Activated CD4-positive, alpha-beta memory T cell treated with anti-CD3 and anti-CD28 coated beads, Interleukin-2, amount 10 ng/mL, durations not matched to agents 7 days and 5 days (primary cell): ENCODE measurements at regions not wholly inside any gene's neighbourhood (a gene's known extent, or its start where the extent isn't known, plus 50 kb on each side); places are given as distances from the start of the nearest gene placed in this dataset.
"Not testable (repeated sequence)": the region's sequence is repeated elsewhere in the genome, so short reads cannot be mapped to it uniquely, and the experiment has no call there.

Experiments used
- CTCF ChIA-PET: fragments of 350-600 bp; sonication (Branson Sonifier 250); formaldehyde crosslinking; loops from one replicate; lab custom pipeline; 2021; ENCODE audit warnings: antibody characterized with exemption, inconsistent platforms; lab: Charles Lee
- POLR2A ChIA-PET: fragments of 350-600 bp; sonication (Branson Sonifier 250); formaldehyde crosslinking; loops from one replicate; lab custom pipeline; 2021; ENCODE audit warnings: antibody characterized with exemption; lab: Charles Lee
- DNase-seq: peaks from one replicate; pipeline ENCODE4 v3.0.0-alpha.2; 2020
- H3K27ac Mint-ChIP-seq: one replicate; pipeline ENCODE4 v1.8.0; 2021; ENCODE audit warnings: mild to moderate bottlenecking, mixed read lengths
- H3K27me3 Mint-ChIP-seq: one replicate; pipeline ENCODE4 v1.8.0; 2021; ENCODE audit warnings: mixed read lengths
- H3K36me3 Mint-ChIP-seq: one replicate; pipeline ENCODE4 v1.8.0; 2021; ENCODE audit warnings: low read depth, mixed read lengths
- H3K4me1 Mint-ChIP-seq: one replicate; pipeline ENCODE4 v1.8.0; 2021; ENCODE audit warnings: mixed read lengths
- H3K4me3 Mint-ChIP-seq: one replicate; pipeline ENCODE4 v1.8.0; 2021; ENCODE audit warnings: mild to moderate bottlenecking, mixed read lengths
- H3K9me3 Mint-ChIP-seq: one replicate; pipeline ENCODE4 v1.8.0; 2021; ENCODE audit warnings: mixed read lengths

DNA sequence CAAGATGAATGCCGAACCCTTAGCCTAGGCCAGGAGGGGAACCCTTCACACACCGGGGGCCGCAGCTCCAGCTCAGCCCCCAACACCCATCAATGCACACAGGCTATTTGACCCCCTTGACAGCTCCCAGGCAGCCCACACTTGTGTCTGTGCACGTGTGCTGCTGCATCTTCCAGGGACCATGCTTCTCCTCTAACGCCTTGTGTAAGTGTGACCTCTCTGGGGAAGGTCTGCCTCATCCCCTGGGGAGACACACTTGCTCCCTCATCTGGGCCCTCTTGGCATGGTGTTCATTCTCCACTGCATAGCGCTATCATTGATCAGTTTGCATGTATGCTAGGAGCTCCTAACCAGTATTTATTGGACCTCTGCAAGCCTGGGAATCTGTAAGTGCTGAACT, 120.0 kb upstream of the FHL2 start:
- ChIA-PET POLR2A (no interaction called here), CTCF (interaction anchor here (1.5 to 4.8 kb wide), 2 partner anchors 26 to 151 kb away, joined by 5 to 41 read pairs; no protein-coding TSS in a partner anchor)
- no peaks in the 10 kb centered on the region for H3K4me1 Mint-ChIP-seq
- no peak overlapping the region for H3K27ac Mint-ChIP-seq
- DNase-seq: no peak
- peaks cover 15% of the 10 kb centered on the region for H3K27me3 Mint-ChIP-seq
- H3K9me3 Mint-ChIP-seq: no peaks in the 10 kb centered on the region
- no peak overlapping the region for H3K4me3 Mint-ChIP-seq
- no peaks in the 10 kb centered on the region for H3K36me3 Mint-ChIP-seq

GRCh38 chr2:105517814-105518705, 119.2 kb upstream of the FHL2 start:
- Mint-ChIP-seq H3K4me3 (no peak overlapping the region), H3K4me1 (no peaks in the 10 kb centered on the region), H3K36me3 (no peaks in the 10 kb centered on the region), H3K27ac (no peak overlapping the region), H3K27me3 (peaks cover 20% of the 10 kb centered on the region), H3K9me3 (no peaks in the 10 kb centered on the region)
- ChIA-PET CTCF (interaction anchor here (0.8 to 1.5 kb wide), 2 partner anchors 27 to 147 kb away, joined by 4 to 5 read pairs; no protein-coding TSS in a partner anchor), POLR2A (no interaction called here)
- DNase-seq: no peak

GRCh38 chr2:105515581-105516415, 116.9 kb upstream of the FHL2 start:
- Mint-ChIP-seq H3K4me3 (no peak overlapping the region), H3K4me1 (no peaks in the 10 kb centered on the region), H3K9me3 (no peaks in the 10 kb centered on the region), H3K36me3 (no peaks in the 10 kb centered on the region), H3K27ac (no peak overlapping the region), H3K27me3 (peaks cover 34% of the 10 kb centered on the region)
- no peak for DNase-seq
- ChIA-PET CTCF (interaction anchor here (0.7 kb wide), 1 partner anchor 9 kb away, joined by 3 read pairs; no protein-coding TSS in a partner anchor), POLR2A (no interaction called here)

DNA sequence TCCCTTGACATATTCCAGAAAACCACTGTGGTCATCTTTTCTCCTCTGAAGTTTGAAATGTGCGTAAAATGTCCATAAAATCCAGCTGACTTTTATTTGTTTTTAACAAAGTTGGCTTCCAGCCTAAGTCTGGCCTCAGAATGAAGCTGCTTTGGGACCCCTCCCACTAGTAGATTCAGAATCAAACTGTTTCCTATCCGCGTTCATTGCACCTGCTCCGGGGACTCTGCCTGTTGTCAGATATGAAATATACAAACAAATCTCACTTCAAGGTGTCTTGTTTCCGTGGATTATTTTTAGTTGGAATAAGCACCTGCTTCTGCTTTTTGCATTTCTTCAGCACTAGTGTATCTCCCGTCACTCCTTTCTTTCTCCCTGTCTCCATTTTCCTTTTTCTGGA, 115.7 kb upstream of the FHL2 start:
- H3K4me3 Mint-ChIP-seq: no peak overlapping the region
- no peaks in the 10 kb centered on the region for H3K36me3 Mint-ChIP-seq
- H3K27ac Mint-ChIP-seq: no peak overlapping the region
- ChIA-PET CTCF (no interaction called here), POLR2A (no interaction called here)
- H3K9me3 Mint-ChIP-seq: no peaks in the 10 kb centered on the region
- H3K27me3 Mint-ChIP-seq: peaks cover 35% of the 10 kb centered on the region
- no peak for DNase-seq
- H3K4me1 Mint-ChIP-seq: no peaks in the 10 kb centered on the region

DNA sequence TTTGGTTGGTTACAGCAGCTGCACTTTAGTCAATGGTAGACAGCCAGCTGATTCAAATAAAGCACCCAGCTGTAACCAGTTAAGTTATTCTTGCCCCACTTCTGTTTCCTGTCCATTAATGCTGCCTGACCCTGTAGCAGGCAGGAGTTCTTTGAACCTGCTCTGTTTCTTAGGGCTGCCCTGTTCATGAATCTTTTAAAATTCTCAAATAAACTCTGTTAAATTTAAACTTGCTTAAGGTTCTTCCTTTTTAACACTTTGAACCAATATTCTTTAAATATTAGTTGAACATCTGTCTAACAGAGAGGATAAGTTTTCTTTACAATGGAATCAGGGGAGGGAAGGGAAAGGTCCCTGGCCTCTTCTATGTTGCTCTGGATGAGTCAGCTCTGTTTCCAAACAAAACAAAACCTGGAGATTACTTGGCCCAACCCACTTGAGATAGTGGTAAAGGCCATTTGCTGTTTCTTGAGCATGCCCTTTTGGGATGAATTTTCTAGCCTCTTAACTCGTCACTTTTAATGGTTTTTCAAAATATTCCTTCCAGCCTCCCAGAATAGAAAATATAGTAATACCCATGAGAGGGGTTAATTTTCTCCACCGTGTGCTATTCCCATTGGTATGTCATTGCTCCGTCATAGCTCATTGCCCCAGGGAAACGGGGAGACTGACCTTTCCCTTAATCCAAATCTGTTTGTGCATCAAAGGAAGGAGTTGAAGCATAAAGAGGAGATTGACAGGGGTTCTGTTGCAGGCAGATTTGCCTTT, 112.1 kb upstream of the FHL2 start:
- no peak for DNase-seq
- ChIA-PET POLR2A (no interaction called here), CTCF (no interaction called here)
- Mint-ChIP-seq H3K27ac (no peak overlapping the region), H3K4me1 (no peaks in the 10 kb centered on the region), H3K9me3 (no peaks in the 10 kb centered on the region), H3K36me3 (no peaks in the 10 kb centered on the region), H3K27me3 (peaks cover 36% of the 10 kb centered on the region), H3K4me3 (no peak overlapping the region)

DNA sequence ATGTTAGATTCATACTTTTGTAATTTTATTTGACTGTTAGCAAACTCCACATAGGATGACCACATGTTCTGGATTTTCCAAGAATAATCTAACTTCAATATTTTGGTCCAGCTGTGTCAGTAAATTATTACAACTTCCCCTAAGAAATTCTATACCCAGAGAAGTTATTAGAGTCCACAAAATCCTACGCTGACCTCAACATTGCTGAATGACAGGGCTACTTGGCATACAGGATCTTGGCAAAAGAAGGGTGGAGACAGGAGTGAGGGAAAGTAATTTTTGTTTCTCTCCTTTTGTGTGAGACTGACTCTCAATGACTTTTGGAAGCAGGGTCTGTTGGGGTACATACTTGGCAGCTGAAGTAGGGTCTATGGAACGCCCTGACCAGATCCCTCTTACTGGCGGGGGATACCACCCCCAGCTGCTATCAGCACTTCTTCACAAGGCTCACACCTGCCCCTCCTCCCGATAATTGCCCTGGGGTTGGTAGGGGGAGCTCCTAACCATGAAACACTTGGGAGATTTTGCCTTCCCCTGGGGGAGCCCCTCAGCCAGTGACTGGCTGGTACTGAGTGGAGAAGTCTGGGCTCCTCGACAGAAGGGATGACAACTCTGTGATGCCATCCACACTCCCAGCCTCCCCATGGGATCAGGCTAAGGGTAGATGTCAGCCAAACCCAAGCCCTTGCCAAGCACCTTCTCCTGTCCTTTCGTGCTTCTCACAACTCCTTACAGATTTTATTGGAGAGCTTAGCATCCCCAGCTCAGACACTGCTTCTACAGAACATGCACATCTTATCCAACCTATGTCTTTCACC, 110.6 kb upstream of the FHL2 start:
- Mint-ChIP-seq H3K27ac (no peak overlapping the region), H3K4me1 (no peaks in the 10 kb centered on the region), H3K36me3 (no peaks in the 10 kb centered on the region), H3K27me3 (peaks cover 26% of the 10 kb centered on the region), H3K4me3 (no peak overlapping the region), H3K9me3 (no peaks in the 10 kb centered on the region)
- ChIA-PET POLR2A (no interaction called here), CTCF (interaction anchor here (1.6 kb wide), 1 partner anchor 1073 kb away, joined by 3 read pairs; no protein-coding TSS in a partner anchor)
- DNase-seq: no peak

- CTCF ChIA-PET: interaction anchor here (0.9 kb wide), 1 partner anchor 9 kb away, joined by 3 read pairs; no protein-coding TSS in a partner anchor
- H3K9me3 Mint-ChIP-seq, POLR2A ChIA-PET, H3K4me1 Mint-ChIP-seq, H3K27ac Mint-ChIP-seq, H3K36me3 Mint-ChIP-seq, DNase-seq, H3K4me3 Mint-ChIP-seq: not testable (repeated sequence)
- H3K27me3 Mint-ChIP-seq: peaks cover 14% of the 10 kb centered on the region
These were observed 108.0 kb upstream of the FHL2 start for GRCh38 chr2:105506860-105507259.

DNA sequence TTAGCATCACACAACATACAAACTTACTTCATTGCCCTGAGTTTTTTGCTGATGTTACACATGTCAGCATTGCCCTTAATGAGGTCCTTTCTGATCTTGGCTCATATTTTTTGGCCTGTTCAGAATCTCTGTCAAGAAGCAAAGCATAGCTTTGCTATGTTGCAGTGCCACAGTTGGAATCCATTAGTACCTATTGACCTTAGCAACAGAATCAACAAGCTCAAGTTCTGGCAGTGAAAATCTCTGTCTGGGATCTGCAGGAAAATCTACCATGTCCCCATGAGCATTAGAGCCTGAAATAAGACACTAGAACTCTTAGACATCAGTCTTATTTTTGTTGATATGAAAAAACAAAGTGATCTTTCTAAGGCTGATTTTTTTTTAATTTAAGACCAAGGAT, 105.6 kb upstream of the FHL2 start:
- Mint-ChIP-seq H3K4me3 (no peak overlapping the region), H3K4me1 (no peaks in the 10 kb centered on the region), H3K27ac (no peak overlapping the region), H3K9me3 (no peaks in the 10 kb centered on the region), H3K36me3 (no peaks in the 10 kb centered on the region), H3K27me3 (peaks cover 8% of the 10 kb centered on the region)
- no peak for DNase-seq
- ChIA-PET POLR2A (no interaction called here), CTCF (no interaction called here)

- no peak overlapping the region for H3K4me3 Mint-ChIP-seq
- H3K36me3 Mint-ChIP-seq: no peaks in the 10 kb centered on the region
- peaks cover 14% of the 10 kb centered on the region for H3K27me3 Mint-ChIP-seq
- DNase-seq: no peak
- CTCF ChIA-PET: no interaction called here
- no peaks in the 10 kb centered on the region for H3K9me3 Mint-ChIP-seq
- POLR2A ChIA-PET: no interaction called here
- no peaks in the 10 kb centered on the region for H3K4me1 Mint-ChIP-seq
- H3K27ac Mint-ChIP-seq: no peak overlapping the region
These were observed 103.9 kb upstream of the FHL2 start for GRCh38 chr2:105502625-105503334.

DNA sequence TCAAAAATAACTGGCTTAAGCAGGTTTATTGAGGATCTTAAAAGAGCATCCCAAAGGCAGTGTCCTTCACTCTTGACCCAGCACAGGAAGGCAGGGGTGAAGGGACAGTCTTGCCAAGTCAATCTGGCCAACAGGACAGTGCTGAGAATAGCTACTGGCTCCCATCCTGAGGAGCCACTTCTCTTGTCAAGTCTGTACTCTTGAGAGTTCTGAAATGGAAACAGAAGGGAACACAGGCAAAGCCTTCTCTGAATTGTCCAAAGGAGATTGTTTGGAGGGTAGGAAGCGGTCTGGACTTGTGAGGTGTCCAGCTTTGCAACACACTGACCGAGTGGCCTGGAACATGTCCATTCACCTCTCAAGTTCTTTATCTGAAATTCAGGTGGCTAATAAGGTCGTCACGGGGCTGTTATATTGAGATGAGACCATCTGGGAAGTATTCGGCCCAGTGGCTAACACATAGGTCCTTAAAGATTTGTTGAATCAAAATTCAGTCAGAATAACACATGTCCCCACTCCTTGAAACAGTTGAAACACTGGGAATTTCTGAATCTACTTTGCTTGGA, 99.5 kb upstream of the FHL2 start:
- no peaks in the 10 kb centered on the region for H3K36me3 Mint-ChIP-seq
- ChIA-PET CTCF (interaction anchor here (1.0 kb wide), 1 partner anchor 129 kb away, joined by 3 read pairs; no protein-coding TSS in a partner anchor), POLR2A (no interaction called here)
- no peak for DNase-seq
- no peaks in the 10 kb centered on the region for H3K4me1 Mint-ChIP-seq
- H3K4me3 Mint-ChIP-seq: no peak overlapping the region
- peaks cover 19% of the 10 kb centered on the region for H3K27me3 Mint-ChIP-seq
- H3K9me3 Mint-ChIP-seq: no peaks in the 10 kb centered on the region
- H3K27ac Mint-ChIP-seq: no peak overlapping the region

- Mint-ChIP-seq H3K36me3 (no peaks in the 10 kb centered on the region), H3K27me3 (peaks cover 29% of the 10 kb centered on the region), H3K4me1 (no peaks in the 10 kb centered on the region), H3K4me3 (no peak overlapping the region), H3K9me3 (no peaks in the 10 kb centered on the region), H3K27ac (no peak overlapping the region)
- CTCF ChIA-PET: no interaction called here
- no peak for DNase-seq
- POLR2A ChIA-PET: no interaction called here
These were observed 98.2 kb upstream of the FHL2 start for GRCh38 chr2:105497094-105497493.
